Endometrium (tissue), 2 donors: ENCODE measurements at regions not wholly inside any gene's neighbourhood (a gene's known extent, or its start where the extent isn't known, plus 50 kb on each side); places are given as distances from the start of the nearest gene placed in this dataset.
"Not testable (repeated sequence)": the region's sequence is repeated elsewhere in the genome, so short reads cannot be mapped to it uniquely, and the experiment has no call there.

Experiments used
- FAIRE-seq: peaks from 2 replicates; lab custom pipeline; 2012; peaks lifted over from hg19 to GRCh38; lab: Jason Lieb, UNC
- donor health status: control.
- donor health status: control.

- no peak for FAIRE-seq
These were observed 57.1 kb upstream of the KIF2B start for GRCh38 chr17:53765609-53766008.

DNA sequence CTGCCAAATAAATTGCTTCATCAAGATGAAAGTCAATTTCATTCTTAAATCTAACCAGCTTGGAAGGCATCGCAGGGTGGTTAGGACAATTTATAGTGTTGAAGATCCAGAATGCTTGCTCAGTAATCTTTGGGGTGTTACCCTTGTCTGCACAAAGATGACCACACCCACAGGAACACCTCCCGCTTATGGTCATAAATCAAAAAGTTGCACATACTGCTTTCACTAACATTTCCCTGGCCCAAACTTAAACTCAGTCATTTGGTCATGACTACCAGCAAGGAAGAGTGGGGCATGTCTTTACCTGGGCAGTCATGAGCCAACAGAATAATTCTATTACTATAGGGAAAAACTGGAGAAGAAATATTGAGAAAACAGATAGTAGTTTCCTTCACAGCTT, 57.6 kb upstream of the KIF2B start:
- no peak for FAIRE-seq

- FAIRE-seq = no peak
These were observed 65.2 kb upstream of the KIF2B start for GRCh38 chr17:53757559-53757958.

DNA sequence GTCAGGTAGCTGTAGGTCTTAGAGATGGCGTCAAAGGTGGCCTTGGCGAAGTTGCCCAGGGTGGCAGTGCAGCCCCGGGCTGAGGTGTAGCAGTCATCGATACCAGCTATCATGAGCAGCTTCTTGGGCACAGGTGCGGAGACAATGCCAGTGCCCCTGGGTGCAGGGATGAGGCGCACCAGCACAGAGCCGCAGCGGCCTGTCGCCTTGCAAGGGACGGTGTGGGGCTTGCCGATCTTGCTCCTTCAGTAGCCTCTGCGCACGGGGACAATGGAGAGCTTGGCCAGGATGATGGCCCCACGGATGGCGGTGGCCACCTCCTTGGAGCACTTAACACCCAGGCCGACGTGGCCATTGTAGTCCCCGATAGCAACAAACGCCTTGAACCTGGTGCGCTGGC, 65.6 kb upstream of the KIF2B start:
- not testable (repeated sequence) for FAIRE-seq

GRCh38 chr17:53749178-53749577, 73.5 kb upstream of the KIF2B start:
- FAIRE-seq = no peak

DNA sequence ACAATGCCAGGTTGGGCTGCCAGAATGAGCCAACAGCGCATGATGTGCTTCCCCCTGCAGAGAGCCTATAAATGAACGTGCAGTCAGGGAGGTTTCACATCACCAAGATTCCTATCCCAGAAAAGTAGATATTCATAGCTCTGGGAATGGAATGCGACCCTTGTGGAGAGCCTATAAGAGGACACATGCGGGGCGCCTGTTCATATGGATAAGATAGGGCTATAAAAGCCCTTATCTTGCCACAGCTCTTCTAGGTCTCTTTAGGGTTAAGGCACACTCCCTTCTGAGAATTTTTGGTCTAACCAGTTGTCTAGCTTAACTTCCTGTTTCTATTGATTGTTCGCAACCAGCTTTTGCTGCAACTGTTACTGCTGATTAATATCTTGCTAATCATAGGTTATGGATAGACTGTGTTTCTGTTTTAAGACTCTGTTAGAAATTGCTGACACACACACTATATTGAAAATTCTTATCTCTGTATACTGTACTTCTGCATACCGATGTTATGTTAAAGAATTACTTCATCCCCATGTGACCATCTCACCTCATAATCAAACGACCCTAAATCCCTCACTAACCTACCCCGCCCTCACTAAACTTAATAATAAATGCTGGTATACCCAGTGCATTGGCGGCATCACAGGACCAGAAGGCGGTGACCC, 74.4 kb upstream of the KIF2B start:
- FAIRE-seq = not testable (repeated sequence)

DNA sequence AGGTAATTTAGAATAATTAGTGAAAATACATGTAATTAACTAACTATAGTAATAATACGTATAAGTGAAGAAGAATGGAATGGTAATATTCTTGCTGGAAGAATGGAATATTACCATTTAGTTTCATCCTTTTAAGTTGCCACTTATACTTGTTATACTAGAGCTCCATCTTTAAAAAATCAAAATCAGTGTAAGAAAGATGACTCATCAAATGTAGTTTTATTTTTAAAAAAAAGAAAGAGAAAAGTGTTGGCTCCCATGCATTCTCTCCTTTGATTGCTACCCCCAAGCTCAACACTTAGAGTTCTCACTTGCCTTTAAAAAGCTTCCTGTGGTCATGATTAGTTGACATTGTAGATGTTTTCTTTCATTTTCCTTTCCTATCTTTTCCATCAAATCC, 82.4 kb upstream of the KIF2B start:
- no peak for FAIRE-seq

- no peak for FAIRE-seq
These were observed 86.0 kb upstream of the KIF2B start for GRCh38 chr17:53736516-53737240.

DNA sequence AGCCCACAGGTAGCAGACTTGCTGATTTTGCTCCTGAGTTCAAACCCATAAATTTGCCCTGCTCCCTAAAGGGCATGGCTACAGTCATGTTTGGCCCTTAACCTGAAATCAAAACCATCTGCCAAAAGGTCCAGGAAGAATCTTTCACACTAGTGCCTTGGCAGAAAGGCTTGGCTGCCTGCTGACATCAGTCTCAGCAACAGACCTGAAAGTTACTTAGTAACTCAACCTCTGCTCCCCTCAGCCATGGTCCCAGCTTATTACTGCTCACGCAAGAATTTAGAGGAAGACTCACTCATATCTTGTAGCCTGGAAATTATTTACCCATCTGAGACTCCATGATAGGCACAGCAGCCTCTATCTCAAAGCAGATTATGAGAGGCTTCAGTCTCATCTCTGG, 98.0 kb upstream of the KIF2B start:
- no peak for FAIRE-seq

- no peak for FAIRE-seq
These were observed 100.3 kb upstream of the KIF2B start for GRCh38 chr17:53722407-53722806.

DNA sequence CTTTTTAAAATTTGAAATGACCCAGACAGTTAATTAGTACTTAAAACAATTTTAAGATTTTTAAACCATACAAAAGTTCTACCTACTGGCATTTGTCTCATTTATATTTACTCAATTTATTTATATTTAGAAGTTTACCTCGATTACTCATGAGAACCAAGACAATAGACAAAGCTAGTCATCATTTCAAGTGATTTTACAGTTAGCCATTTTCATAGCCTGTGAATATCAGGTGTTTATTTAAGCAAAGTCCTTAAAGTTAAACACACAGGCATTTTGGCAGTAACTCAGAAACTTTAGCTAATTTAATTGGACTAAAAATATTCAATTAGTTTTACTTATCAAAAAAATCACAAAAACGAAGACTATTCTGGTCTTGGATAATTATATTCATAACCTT, 101.6 kb upstream of the KIF2B start:
- FAIRE-seq = no peak

- no peak for FAIRE-seq
These were observed 103.5 kb upstream of the KIF2B start for GRCh38 chr17:53719229-53719628.

GRCh38 chr17:53707566-53707965, 115.2 kb upstream of the KIF2B start:
- no peak for FAIRE-seq

DNA sequence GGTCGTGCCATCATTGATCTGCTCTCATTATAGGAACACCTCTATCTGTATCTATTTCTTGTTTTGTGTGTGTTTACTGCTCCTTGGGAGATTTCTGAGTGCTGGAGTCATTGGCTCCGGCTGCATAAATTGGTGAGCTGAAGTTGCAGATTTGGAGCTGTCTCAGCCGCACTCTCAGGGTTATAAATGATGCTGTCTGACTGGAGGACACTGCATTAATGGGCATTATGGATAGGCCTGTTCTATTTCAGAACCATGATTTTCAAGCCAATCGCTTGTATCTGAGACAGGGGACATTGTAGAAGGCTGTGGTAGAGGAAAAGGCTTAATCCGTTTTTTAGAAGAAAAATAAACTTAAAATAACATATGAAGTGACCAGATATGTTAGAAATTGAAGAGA, 126.4 kb upstream of the KIF2B start:
- no peak for FAIRE-seq

- FAIRE-seq = no peak
These were observed 135.4 kb upstream of the KIF2B start for GRCh38 chr17:53687324-53687723.

GRCh38 chr17:53680745-53681144, 142.0 kb upstream of the KIF2B start:
- FAIRE-seq = no peak

- no peak for FAIRE-seq
These were observed 153.9 kb upstream of the KIF2B start for GRCh38 chr17:53668854-53669253.

GRCh38 chr17:53662608-53663007, 160.1 kb upstream of the KIF2B start:
- FAIRE-seq = no peak

GRCh38 chr17:53659181-53659580, 163.5 kb upstream of the KIF2B start:
- no peak for FAIRE-seq

GRCh38 chr17:53655591-53655990, 167.1 kb upstream of the KIF2B start:
- FAIRE-seq = no peak

DNA sequence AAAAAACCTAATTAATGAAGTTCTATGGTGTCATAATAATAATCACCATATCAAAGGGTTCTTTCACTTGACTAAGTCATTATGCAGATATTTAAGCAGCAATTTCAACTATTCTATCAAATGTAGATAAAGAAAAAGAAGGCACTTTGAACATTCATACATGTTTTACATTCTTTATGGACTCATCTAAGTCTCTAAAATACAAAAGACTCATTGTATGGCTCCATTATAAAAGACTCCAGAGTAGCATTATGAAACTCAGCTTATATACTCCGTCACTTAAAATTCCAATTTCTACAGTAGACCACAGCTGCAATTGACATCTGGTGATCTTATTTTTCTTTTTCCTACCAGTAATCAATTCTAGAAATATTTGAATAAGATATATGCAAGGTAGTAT, 173.5 kb upstream of the KIF2B start:
- no peak for FAIRE-seq

GRCh38 chr17:53646835-53647234, 175.9 kb upstream of the KIF2B start:
- no peak for FAIRE-seq

GRCh38 chr17:53640808-53641207, 181.9 kb upstream of the KIF2B start:
- FAIRE-seq = no peak

- no peak for FAIRE-seq
These were observed 187.3 kb upstream of the KIF2B start for GRCh38 chr17:53635444-53635843.
